Keratinocyte (primary cell): ENCODE measurements at regions not wholly inside any gene's neighbourhood (a gene's known extent, or its start where the extent isn't known, plus 50 kb on each side); places are given as distances from the start of the nearest gene placed in this dataset.

Experiments
- DNase-seq: peaks from one replicate; pipeline ENCODE4 v3.0.0-alpha.2; 2011; ENCODE audit warnings: low read depth, missing footprints, low spot score
- FAIRE-seq: peaks from 2 replicates; lab custom pipeline; 2011; peaks lifted over from hg19 to GRCh38; lab: Jason Lieb, UNC
- H2AFZ ChIP-seq: 2 replicates; pipeline ENCODE4 v1.6.0; 2012; ENCODE audit warnings: low read length, control low read depth, inconsistent platforms; ENCODE audit not compliant: control insufficient read depth
- H3K27ac ChIP-seq: 2 replicates; pipeline ENCODE4 v1.5.1; 2011; ENCODE audit warnings: low read length; ENCODE audit not compliant: control insufficient read depth, insufficient read depth
- H3K27me3 ChIP-seq: 3 replicates; pipeline ENCODE4 v1.6.0; 2011; ENCODE audit warnings: low read length; ENCODE audit not compliant: control insufficient read depth, insufficient read depth; ENCODE audit errors: extremely low read depth
- H3K36me3 ChIP-seq, 2 experiments: 2 replicates in 1 of 2; 3 replicates in 1 of 2; pipeline ENCODE4 v1.5.1; 2011; ENCODE audit warnings: low read length in 2 of 2, mild to moderate bottlenecking in 1 of 2; ENCODE audit not compliant: control insufficient read depth in 2 of 2, insufficient read depth in 2 of 2; ENCODE audit errors: extremely low read depth in 1 of 2
- H3K4me1 ChIP-seq: 3 replicates; pipeline ENCODE4 v1.5.1; 2011; ENCODE audit warnings: low read length; ENCODE audit not compliant: control insufficient read depth, insufficient read depth; ENCODE audit errors: extremely low read depth
- H3K4me2 ChIP-seq: 3 replicates; pipeline ENCODE4 v1.6.0; 2011; ENCODE audit warnings: low read depth, low read length; ENCODE audit not compliant: control insufficient read depth, insufficient read depth; ENCODE audit errors: extremely low read depth
- H3K4me3 ChIP-seq, 3 experiments: fragments of 200-600 bp in 1 of 3; sonication (generic) in 1 of 3; 2 replicates in 2 of 3; 3 replicates in 1 of 3; pipeline ENCODE4 v1.5.1; 2011 to 2016; ENCODE audit warnings: low read length in 3 of 3, mild to moderate bottlenecking in 3 of 3, control low read depth in 2 of 3, inconsistent platforms in 1 of 3, low read depth in 1 of 3, mixed read lengths in 1 of 3, mixed run types in 1 of 3, moderate library complexity in 1 of 3; ENCODE audit not compliant: control insufficient read depth in 2 of 3, insufficient read depth in 2 of 3; ENCODE audit errors: extremely low read depth in 1 of 3
- H3K79me2 ChIP-seq: 2 replicates; pipeline ENCODE4 v1.6.0; 2012; ENCODE audit warnings: low read length; ENCODE audit not compliant: control insufficient read depth, insufficient read depth
- H3K9ac ChIP-seq: 3 replicates; pipeline ENCODE4 v1.6.0; 2011; ENCODE audit warnings: low read length; ENCODE audit not compliant: control insufficient read depth, insufficient read depth; ENCODE audit errors: extremely low read depth
- H3K9me1 ChIP-seq: 3 replicates; pipeline ENCODE4 v1.6.0; 2011; ENCODE audit warnings: low read length; ENCODE audit not compliant: control insufficient read depth, insufficient read depth; ENCODE audit errors: extremely low read depth
- H3K9me3 ChIP-seq: 2 replicates; pipeline ENCODE4 v1.5.1; 2012; ENCODE audit warnings: low read depth, low read length; ENCODE audit not compliant: control insufficient read depth
- H4K20me1 ChIP-seq: 3 replicates; pipeline ENCODE4 v1.6.0; 2011; ENCODE audit warnings: low read length; ENCODE audit not compliant: control insufficient read depth, insufficient read depth; ENCODE audit errors: extremely low read depth
- EZH2 ChIP-seq: IDR thresholded peaks from one replicate; pipeline ENCODE4 v1.6.1; 2012; ENCODE audit warnings: inconsistent platforms, mild to moderate bottlenecking, low read length, moderate library complexity
- dilution Hi-C: fragments of 300-500 bp; cut with MboI; formaldehyde crosslinking; loops from one replicate; pipeline ENCODE4 v1.7.0; 2020; ENCODE audit warnings: low sequenced_read_pairs; ENCODE audit not compliant: extremely low pct_ligation_motif_present
- TF ChIP-seq, protein P1 (sequence below), 3 experiments: IDR thresholded peaks in 1 of 3; conservative IDR thresholded peaks in 1 of 3; optimal IDR thresholded peaks in 1 of 3; 2 replicates in 2 of 3; 3 replicates in 1 of 3; pipeline versions ENCODE3 to v1.5.1; 2011; ENCODE audit warnings: low read length in 3 of 3, mild to moderate bottlenecking in 3 of 3, moderate library complexity in 2 of 3, control low read depth in 1 of 3, inconsistent platforms in 1 of 3; ENCODE audit not compliant: insufficient read depth in 2 of 3; ENCODE audit errors: extremely low read depth in 1 of 3

DNA sequence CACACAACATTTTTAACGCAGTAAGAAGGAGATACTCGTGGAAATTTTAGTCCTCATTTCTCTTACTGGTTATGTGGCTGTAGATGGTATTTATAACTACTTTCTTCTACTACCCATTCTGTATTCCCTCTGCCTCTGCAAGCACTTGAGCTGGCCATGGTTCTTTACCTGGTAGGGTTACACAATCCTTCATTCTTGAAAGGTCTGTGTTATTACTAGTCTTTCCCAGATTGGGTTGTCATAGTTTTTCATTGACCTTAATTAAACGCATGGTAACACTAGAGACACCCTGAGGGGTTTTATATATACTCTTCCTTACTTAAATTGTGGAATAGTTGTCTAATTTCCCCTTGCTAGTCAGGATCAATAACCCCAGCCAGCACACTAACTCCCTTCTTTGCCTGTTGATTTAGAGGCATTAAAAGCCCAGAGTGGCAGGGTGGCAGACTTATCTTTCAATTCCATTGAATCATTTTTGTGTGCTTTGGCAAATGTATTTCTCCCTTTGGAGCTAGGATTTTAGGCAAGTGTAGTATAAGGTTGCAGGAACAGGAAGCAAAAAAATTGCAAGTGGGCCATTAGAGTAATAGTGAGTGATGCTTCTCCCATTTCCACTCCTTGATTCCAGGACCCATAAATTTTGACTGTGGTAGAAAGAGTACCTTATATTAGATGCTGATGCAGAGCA, 113.6 kb upstream of the EMCN start:
- no peak overlapping the region for H3K4me3 ChIP-seq

DNA sequence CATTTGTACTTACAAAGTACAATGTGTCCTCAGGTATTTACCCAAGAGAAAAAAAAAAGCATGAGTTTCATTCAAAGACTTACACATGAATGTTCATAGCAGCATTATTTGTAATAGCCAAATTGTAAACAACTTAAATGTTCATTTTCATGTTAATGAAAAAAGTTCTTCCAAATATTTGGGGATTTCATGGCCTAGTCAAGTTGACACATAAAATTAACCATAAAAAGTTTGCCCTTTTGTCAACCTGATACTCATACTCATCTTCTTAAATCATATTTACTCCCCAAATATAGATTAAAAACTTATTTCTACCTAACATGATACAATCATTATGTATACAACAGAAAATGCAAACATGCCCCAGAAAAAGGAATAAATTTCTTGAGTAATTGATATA, 112.5 kb upstream of the EMCN start:
- Histone ChIP-seq H3K79me2 (no peaks in the 10 kb centered on the region), H3K4me2 (no peak overlapping the region), H3K9ac (no peak overlapping the region), H2AFZ (no peak overlapping the region), H3K4me1 (no peaks in the 10 kb centered on the region), H3K9me3 (no peaks in the 10 kb centered on the region), H3K27ac (no peak overlapping the region), H3K36me3 (no peaks in the 10 kb centered on the region), H3K9me1 (no peaks in the 10 kb centered on the region), H4K20me1 (no peaks in the 10 kb centered on the region), H3K4me3 (no peak overlapping the region), H3K27me3 (no peaks in the 10 kb centered on the region)
- dilution Hi-C loops = no loop called here
- TF ChIP-seq, protein P1, sequence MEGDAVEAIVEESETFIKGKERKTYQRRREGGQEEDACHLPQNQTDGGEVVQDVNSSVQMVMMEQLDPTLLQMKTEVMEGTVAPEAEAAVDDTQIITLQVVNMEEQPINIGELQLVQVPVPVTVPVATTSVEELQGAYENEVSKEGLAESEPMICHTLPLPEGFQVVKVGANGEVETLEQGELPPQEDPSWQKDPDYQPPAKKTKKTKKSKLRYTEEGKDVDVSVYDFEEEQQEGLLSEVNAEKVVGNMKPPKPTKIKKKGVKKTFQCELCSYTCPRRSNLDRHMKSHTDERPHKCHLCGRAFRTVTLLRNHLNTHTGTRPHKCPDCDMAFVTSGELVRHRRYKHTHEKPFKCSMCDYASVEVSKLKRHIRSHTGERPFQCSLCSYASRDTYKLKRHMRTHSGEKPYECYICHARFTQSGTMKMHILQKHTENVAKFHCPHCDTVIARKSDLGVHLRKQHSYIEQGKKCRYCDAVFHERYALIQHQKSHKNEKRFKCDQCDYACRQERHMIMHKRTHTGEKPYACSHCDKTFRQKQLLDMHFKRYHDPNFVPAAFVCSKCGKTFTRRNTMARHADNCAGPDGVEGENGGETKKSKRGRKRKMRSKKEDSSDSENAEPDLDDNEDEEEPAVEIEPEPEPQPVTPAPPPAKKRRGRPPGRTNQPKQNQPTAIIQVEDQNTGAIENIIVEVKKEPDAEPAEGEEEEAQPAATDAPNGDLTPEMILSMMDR (optimal IDR thresholded peaks at IDR 0.05 in 1 of 3, IDR thresholded peaks at IDR 0.05 in 1 of 3, conservative IDR thresholded peaks at IDR 0.05 in 1 of 3; ENCODE audit: extremely low read depth in 1 of 3, insufficient read depth in 2 of 3, low read length in 3 of 3) = no peak
- TF ChIP-seq EZH2 = no peak
- FAIRE-seq = no peak
- no peak for DNase-seq

More for the DNA sequence above, 113.6 kb upstream of the EMCN start:
- no peaks in the 10 kb centered on the region for H3K27me3 ChIP-seq
- no peak overlapping the region for H3K4me2 ChIP-seq
- H3K36me3 ChIP-seq = no peaks in the 10 kb centered on the region
- H3K79me2 ChIP-seq = no peaks in the 10 kb centered on the region
- no peaks in the 10 kb centered on the region for H4K20me1 ChIP-seq
- H3K9me3 ChIP-seq = no peaks in the 10 kb centered on the region
- H3K27ac ChIP-seq = no peak overlapping the region
- no peak for TF ChIP-seq EZH2
- TF ChIP-seq, protein P1 (optimal IDR thresholded peaks at IDR 0.05 in 1 of 3, IDR thresholded peaks at IDR 0.05 in 1 of 3, conservative IDR thresholded peaks at IDR 0.05 in 1 of 3; ENCODE audit: extremely low read depth in 1 of 3, insufficient read depth in 2 of 3, low read length in 3 of 3) = no peak
- H2AFZ ChIP-seq = no peak overlapping the region
- H3K9ac ChIP-seq = no peak overlapping the region
- H3K4me1 ChIP-seq = no peaks in the 10 kb centered on the region
- FAIRE-seq (no peak), DNase-seq (no peak)
- dilution Hi-C loops = no loop called here
- H3K9me1 ChIP-seq = no peaks in the 10 kb centered on the region
